NK-92 treated with Interleukin-12 subunit alpha and Interleukin-12 subunit beta, amount 100 ng/mL, for 24 hours (cell line): ENCODE measurements at regions not wholly inside any gene's neighbourhood (a gene's known extent, or its start where the extent isn't known, plus 50 kb on each side); places are given as distances from the start of the nearest gene placed in this dataset.
"Not testable (repeated sequence)": the region's sequence is repeated elsewhere in the genome, so short reads cannot be mapped to it uniquely, and the experiment has no call there.

Source experiments
- DNase-seq: peaks from one replicate; lab custom pipeline; 2025; lab: John Stamatoyannopoulos, UW

DNA sequence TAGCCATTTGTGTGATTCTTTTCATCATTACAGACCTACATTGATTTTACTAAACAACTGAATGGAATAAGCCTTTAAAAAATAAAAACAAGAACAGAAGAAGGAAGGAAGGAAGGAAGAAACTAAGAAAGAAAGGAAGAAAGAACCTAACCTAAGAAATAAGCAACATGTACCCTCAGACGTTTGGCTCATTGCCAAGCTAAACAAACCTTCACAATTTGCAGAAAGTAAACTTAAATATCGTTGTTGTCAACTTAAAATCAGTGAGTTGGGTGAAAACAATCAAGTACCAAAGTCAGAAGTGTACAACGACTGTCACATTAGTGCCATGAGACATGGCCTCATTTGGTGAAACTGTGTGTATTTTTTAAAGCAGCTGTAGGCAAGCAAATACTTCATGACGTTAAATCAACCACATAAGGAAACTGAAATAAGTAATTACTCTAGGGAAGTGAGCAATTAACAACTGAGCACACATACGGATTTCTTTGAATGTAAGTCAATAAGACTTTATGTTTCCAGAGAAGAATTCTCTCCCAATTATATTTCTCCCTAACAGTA, 313.1 kb upstream of the TMPRSS15 start:
- DNase-seq: no peak

DNA sequence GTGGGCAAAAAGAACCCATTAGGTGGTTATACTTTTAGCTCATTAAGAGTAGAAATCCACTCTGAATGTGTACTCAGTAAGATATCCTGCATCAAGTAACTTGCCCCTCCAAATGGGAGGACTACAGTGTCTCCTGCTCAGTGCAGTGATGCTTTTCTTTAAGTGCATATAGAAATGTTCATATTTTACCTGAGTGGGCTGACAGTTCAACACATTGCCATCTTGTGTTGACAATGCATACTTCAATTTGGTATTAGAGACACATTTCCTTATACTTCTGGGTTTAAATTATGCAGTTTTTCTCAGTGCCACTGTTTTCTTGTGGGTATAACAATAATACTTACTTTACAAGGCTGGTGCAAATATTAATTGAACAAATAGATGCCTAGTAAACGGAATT, 318.6 kb upstream of the TMPRSS15 start:
- DNase-seq: no peak

- DNase-seq: no peak
Observed at GRCh38 chr21:18723171-18723570, 319.6 kb upstream of the TMPRSS15 start.

- no peak for DNase-seq
Observed at GRCh38 chr21:18725653-18726052, 322.1 kb upstream of the TMPRSS15 start.

GRCh38 chr21:18741954-18742353, 338.4 kb upstream of the TMPRSS15 start:
- DNase-seq: no peak

GRCh38 chr21:18743531-18743930, 339.9 kb upstream of the TMPRSS15 start:
- DNase-seq: no peak

GRCh38 chr21:18744840-18745239, 341.3 kb upstream of the TMPRSS15 start:
- no peak for DNase-seq

DNA sequence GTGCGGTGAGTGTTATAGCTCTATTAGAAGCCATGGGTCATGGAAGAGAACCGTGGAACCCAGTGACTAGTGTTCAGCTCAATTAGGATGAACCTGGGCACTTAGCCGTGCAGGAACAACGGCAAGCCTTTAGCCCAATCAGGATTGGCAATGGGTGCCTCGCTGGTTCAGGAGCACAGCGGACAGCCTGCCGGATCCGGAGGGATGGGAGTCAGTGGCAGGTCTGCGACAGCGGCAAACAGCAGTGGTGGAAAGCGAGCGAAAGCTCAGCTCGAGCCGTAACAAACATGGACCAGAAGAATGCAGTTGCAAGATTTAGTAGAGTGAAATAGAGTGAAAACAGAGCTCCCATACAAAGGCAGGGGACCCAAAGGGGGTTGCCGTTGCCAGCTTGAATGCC, 349.3 kb upstream of the TMPRSS15 start:
- DNase-seq: not testable (repeated sequence)

- not testable (repeated sequence) for DNase-seq
Observed at GRCh38 chr21:18756272-18756671, 352.7 kb upstream of the TMPRSS15 start.

DNA sequence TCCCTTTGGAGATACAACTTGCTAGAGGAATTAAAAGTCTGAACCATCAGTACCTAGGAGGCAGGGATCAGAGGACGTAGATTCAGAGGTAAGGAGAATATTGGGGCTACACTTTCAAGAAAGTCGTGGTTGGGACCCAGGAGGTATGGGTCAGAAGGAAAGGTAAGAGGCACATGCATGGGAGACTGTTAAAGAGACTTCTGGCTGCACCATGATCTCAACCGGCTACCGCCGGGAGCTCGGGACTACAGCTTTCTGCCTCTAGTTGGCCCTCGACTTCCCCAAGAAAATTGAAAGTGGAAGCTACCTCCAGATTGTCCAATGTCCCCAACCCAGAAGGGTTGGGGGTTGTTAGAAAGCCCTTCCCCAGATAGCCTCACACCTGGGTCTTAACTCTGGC, 355.7 kb upstream of the TMPRSS15 start:
- no peak for DNase-seq

DNA sequence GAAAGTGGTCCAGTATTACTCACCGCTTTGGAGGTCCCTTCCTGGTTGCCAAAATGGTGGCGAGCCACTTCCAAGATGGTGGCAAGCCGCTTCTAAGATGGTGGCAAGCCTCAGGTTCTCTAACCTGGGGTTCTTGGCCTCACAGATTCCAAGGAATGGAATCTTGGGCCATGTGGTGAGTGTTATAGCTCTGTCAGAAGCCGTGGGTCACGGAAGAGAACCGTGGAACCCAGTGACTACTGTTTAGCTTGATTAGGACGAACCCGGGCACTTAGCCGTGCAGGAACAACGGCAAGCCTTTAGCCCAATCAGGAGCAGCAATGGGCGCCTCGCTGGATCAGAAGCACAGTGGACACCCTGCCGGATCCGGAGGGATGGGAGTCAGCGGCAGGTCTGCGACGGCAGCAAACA, 356.2 kb upstream of the TMPRSS15 start:
- no peak for DNase-seq

DNA sequence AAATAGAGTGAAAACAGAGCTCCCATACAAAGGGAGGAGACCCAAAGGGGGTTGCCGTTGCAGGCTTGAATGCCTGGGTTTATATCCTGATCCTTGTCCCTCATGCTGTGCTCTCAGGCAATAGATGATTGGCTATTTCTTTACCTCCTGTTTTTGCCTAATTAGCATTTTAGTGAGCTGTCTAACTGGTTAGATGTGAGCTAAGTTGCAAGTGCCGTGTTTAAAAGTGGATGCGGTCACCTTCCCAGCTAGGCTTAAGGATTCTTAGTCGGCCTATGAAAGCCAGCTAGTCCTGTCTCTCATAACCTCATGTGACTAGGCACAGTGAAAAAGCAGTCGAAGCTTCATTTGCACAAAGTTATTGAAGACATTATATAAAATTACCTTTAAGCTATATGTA, 356.7 kb upstream of the TMPRSS15 start:
- DNase-seq: no peak

DNA sequence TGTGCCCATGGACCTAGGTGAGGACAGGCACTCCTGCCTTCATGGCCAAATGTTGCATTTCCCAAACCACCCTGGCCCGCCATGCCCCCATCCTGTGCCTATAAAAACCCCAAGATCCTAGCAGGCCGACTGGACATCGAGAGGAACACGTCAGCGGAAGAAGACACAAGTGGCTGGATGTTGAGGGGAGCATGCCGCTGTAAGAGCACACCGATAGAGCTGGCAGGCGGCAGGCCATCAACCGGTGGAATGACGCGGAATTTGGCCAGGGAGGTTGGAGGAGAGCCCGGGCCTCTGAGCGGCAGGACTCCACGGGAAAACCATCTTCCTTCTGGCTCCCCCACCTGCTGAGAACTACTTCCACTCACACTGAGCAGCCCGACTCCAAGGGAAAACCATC, 361.1 kb upstream of the TMPRSS15 start:
- no peak for DNase-seq

DNA sequence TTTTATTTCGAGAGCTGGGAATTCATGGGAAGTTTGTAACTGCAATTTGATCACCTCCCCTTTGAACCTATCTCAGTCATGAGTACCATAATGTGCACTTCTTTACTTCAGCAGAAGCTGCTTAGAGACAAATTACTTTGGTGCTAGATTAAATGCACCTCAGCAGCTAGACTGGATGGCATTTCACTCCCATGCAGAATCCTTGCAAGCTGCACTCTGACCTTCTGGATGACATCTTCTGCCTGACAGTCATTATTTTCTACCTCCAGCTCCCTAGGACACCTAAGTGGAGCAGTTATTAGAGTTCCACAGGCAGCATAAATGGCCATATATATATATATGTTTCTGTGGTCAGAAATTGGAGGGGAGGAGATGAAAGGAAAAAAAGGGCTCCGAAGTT, 366.0 kb upstream of the TMPRSS15 start:
- DNase-seq: no peak

DNA sequence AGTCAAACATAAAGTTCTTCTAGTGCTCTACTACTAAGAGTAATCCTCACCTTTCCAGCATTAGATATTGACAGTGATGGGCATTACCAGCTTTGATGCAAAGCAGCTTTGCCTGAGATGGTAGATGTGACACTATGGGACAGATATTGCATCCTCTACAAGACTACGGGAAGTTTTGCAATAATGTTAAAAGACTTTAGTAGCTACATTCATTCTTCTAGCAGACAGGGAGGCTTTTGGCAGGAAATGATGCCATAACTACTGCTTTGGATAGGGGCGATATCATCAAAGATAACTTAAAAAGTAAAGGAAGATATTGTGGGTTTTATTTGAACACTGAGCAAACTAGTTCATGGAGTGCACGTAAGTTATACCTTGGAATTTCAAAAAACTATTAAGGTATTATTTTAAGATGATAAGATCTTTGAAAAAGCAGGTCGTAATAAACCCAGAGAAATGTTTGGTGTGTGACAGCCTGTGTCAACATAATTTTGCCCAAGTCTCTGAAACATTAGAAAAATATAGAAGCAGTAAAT, 368.3 kb upstream of the TMPRSS15 start:
- no peak for DNase-seq

GRCh38 chr21:18772404-18772803, 368.8 kb upstream of the TMPRSS15 start:
- DNase-seq: no peak

- DNase-seq: no peak
Observed at GRCh38 chr21:18772897-18773296, 369.3 kb upstream of the TMPRSS15 start.

- DNase-seq: no peak
Observed at GRCh38 chr21:18776936-18777335, 373.4 kb upstream of the TMPRSS15 start.

DNA sequence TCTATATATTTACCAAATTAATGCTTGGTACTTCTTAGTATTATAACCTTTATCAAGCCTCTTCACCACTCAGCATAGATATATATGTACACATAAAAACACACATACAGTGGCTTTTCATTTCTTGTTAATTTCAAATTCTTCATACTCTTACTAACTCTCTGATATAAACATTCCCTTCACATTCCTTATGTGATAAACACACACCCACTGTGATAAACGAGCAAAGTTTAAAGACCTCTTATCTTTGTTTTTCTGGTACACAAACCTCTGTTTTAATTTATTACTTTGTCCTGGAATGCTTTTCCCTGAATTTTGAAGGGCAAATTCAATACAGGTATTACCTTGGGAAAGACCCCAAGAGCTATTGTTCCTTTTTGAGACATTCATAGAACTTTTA, 379.1 kb upstream of the TMPRSS15 start:
- DNase-seq: no peak

DNA sequence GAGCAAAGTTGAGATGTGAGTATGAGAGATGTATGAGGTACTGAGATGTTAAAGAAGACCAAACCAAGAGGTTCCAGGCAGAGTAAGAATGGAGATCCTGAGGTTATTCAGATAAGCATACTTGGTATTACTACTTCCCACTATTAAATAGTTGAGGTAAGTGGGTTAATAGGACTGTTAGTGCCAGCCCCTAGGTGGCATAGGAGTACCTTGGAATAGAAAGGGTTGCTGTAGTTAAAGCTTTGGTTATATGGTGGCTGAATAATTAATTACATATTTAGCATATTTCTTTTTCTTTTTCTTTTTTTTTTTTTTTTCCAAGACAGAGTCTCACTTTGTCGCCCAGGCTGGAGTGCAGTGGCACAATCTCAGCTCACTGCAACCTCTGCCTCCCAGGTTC, 397.9 kb upstream of the TMPRSS15 start:
- DNase-seq: no peak

- no peak for DNase-seq
Observed at GRCh38 chr21:18803624-18804023, 400.0 kb upstream of the TMPRSS15 start.

- no peak for DNase-seq
Observed at GRCh38 chr21:18810136-18810535, 406.6 kb upstream of the TMPRSS15 start.

GRCh38 chr21:18812308-18812707, 408.7 kb upstream of the TMPRSS15 start:
- no peak for DNase-seq

DNA sequence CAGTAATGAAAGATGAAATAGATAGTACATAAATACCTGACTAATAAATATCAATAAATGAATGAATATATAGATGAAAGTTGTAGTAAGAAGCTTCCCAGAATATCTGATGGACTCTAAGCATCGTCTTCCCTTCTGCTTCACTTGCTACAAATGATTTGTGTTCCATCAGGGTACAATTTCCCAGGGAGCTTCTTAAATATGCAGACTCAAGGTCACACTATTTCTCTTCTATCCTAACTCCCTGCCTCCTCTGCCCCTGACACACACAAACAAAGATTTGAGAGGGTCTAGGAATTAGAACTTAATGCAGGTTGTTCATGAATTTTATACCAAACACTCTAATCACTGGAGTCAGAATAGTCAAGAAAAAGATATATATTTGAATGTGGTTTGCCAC, 415.9 kb upstream of the TMPRSS15 start:
- DNase-seq: no peak

- DNase-seq: no peak
Observed at GRCh38 chr21:18826562-18826961, 423.0 kb upstream of the TMPRSS15 start.
